ENCODE measurements at regions not wholly inside any gene's neighbourhood (a gene's known extent, or its start where the extent isn't known, plus 50 kb on each side); places are given as distances from the start of the nearest gene placed in this dataset.

- no peaks in the 10 kb centered on the region for H3K36me3 Mint-ChIP-seq
- no peaks in the 10 kb centered on the region for H3K9me3 Mint-ChIP-seq
- CTCF ChIA-PET: no interaction called here
- no peak overlapping the region for H3K27ac Mint-ChIP-seq
- no peaks in the 10 kb centered on the region for H3K4me1 Mint-ChIP-seq
- H3K4me3 Mint-ChIP-seq: no peak overlapping the region
- H3K27me3 Mint-ChIP-seq: no peaks in the 10 kb centered on the region
- DNase-seq: no peak
Observed at GRCh38 chr5:58138791-58139190, 321.1 kb downstream of the PLK2 start.

- Mint-ChIP-seq H3K36me3 (no peaks in the 10 kb centered on the region), H3K27ac (no peak overlapping the region), H3K27me3 (no peaks in the 10 kb centered on the region), H3K4me3 (no peak overlapping the region), H3K9me3 (no peaks in the 10 kb centered on the region), H3K4me1 (no peaks in the 10 kb centered on the region)
- CTCF ChIA-PET: no interaction called here
- no peak for DNase-seq
Observed at GRCh38 chr5:58136406-58136805, 323.5 kb downstream of the PLK2 start.

- Mint-ChIP-seq H3K4me3 (no peak overlapping the region), H3K27ac (no peak overlapping the region), H3K27me3 (no peaks in the 10 kb centered on the region), H3K4me1 (no peaks in the 10 kb centered on the region), H3K36me3 (no peaks in the 10 kb centered on the region), H3K9me3 (no peaks in the 10 kb centered on the region)
- CTCF ChIA-PET: no interaction called here
- no peak for DNase-seq
Observed at GRCh38 chr5:58135571-58136335, 324.1 kb downstream of the PLK2 start.

GRCh38 chr5:58133631-58134296 lies 326.1 kb downstream of the PLK2 start:
- Mint-ChIP-seq H3K4me3 (no peak overlapping the region), H3K4me1 (no peaks in the 10 kb centered on the region), H3K27ac (no peak overlapping the region), H3K36me3 (no peaks in the 10 kb centered on the region), H3K9me3 (no peaks in the 10 kb centered on the region), H3K27me3 (no peaks in the 10 kb centered on the region)
- CTCF ChIA-PET: no interaction called here
- no peak for DNase-seq

GRCh38 chr5:58133216-58133615 lies 326.7 kb downstream of the PLK2 start:
- DNase-seq: no peak
- CTCF ChIA-PET: no interaction called here
- Mint-ChIP-seq H3K4me3 (no peak overlapping the region), H3K9me3 (no peaks in the 10 kb centered on the region), H3K27me3 (no peaks in the 10 kb centered on the region), H3K36me3 (no peaks in the 10 kb centered on the region), H3K27ac (no peak overlapping the region), H3K4me1 (no peaks in the 10 kb centered on the region)

GRCh38 chr5:58127255-58128220 lies 332.3 kb downstream of the PLK2 start:
- H3K9me3 Mint-ChIP-seq: no peaks in the 10 kb centered on the region
- H3K27me3 Mint-ChIP-seq: no peaks in the 10 kb centered on the region
- no peak overlapping the region for H3K27ac Mint-ChIP-seq
- H3K36me3 Mint-ChIP-seq: no peaks in the 10 kb centered on the region
- H3K4me1 Mint-ChIP-seq: no peaks in the 10 kb centered on the region
- DNase-seq: no peak
- no peak overlapping the region for H3K4me3 Mint-ChIP-seq
- CTCF ChIA-PET: interaction anchor here (0.6 kb wide), 1 partner anchor 1932 kb away, joined by 3 read pairs; no protein-coding TSS in a partner anchor

- CTCF ChIA-PET: no interaction called here
- H3K4me1 Mint-ChIP-seq: no peaks in the 10 kb centered on the region
- DNase-seq: no peak
- H3K27me3 Mint-ChIP-seq: no peaks in the 10 kb centered on the region
- H3K27ac Mint-ChIP-seq: no peak overlapping the region
- H3K4me3 Mint-ChIP-seq: no peak overlapping the region
- no peaks in the 10 kb centered on the region for H3K36me3 Mint-ChIP-seq
- no peaks in the 10 kb centered on the region for H3K9me3 Mint-ChIP-seq
Observed at GRCh38 chr5:58123501-58123900, 336.4 kb downstream of the PLK2 start.

- Mint-ChIP-seq H3K27ac (no peak overlapping the region), H3K27me3 (no peaks in the 10 kb centered on the region), H3K4me1 (no peaks in the 10 kb centered on the region), H3K36me3 (no peaks in the 10 kb centered on the region), H3K9me3 (no peaks in the 10 kb centered on the region), H3K4me3 (no peak overlapping the region)
- no peak for DNase-seq
- CTCF ChIA-PET: interaction anchor here (0.7 kb wide), 1 partner anchor 51 kb away, joined by 3 read pairs; no protein-coding TSS in a partner anchor
Observed at GRCh38 chr5:58122848-58123392, 337.0 kb downstream of the PLK2 start.

- no peak overlapping the region for H3K4me3 Mint-ChIP-seq
- H3K27ac Mint-ChIP-seq: no peak overlapping the region
- no peaks in the 10 kb centered on the region for H3K9me3 Mint-ChIP-seq
- H3K4me1 Mint-ChIP-seq: no peaks in the 10 kb centered on the region
- DNase-seq: no peak
- H3K36me3 Mint-ChIP-seq: no peaks in the 10 kb centered on the region
- H3K27me3 Mint-ChIP-seq: no peaks in the 10 kb centered on the region
- CTCF ChIA-PET: interaction anchor here (0.7 kb wide), 1 partner anchor 50 kb away, joined by 3 read pairs; no protein-coding TSS in a partner anchor
Observed at GRCh38 chr5:58122157-58122556, 337.7 kb downstream of the PLK2 start.

GRCh38 chr5:58121391-58121790 lies 338.5 kb downstream of the PLK2 start:
- Mint-ChIP-seq H3K27ac (no peak overlapping the region), H3K4me1 (no peaks in the 10 kb centered on the region), H3K36me3 (no peaks in the 10 kb centered on the region), H3K9me3 (no peaks in the 10 kb centered on the region), H3K27me3 (no peaks in the 10 kb centered on the region), H3K4me3 (no peak overlapping the region)
- no peak for DNase-seq
- CTCF ChIA-PET: no interaction called here

- H3K27me3 Mint-ChIP-seq: no peaks in the 10 kb centered on the region
- CTCF ChIA-PET: no interaction called here
- H3K27ac Mint-ChIP-seq: no peak overlapping the region
- no peak for DNase-seq
- no peaks in the 10 kb centered on the region for H3K36me3 Mint-ChIP-seq
- H3K9me3 Mint-ChIP-seq: no peaks in the 10 kb centered on the region
- no peaks in the 10 kb centered on the region for H3K4me1 Mint-ChIP-seq
- H3K4me3 Mint-ChIP-seq: no peak overlapping the region
Observed at GRCh38 chr5:58117542-58117941, 342.3 kb downstream of the PLK2 start.

- no peaks in the 10 kb centered on the region for H3K9me3 Mint-ChIP-seq
- H3K27me3 Mint-ChIP-seq: no peaks in the 10 kb centered on the region
- H3K4me3 Mint-ChIP-seq: no peak overlapping the region
- H3K4me1 Mint-ChIP-seq: no peaks in the 10 kb centered on the region
- DNase-seq: no peak
- no peak overlapping the region for H3K27ac Mint-ChIP-seq
- CTCF ChIA-PET: no interaction called here
- H3K36me3 Mint-ChIP-seq: no peaks in the 10 kb centered on the region
Observed at GRCh38 chr5:58116346-58116745, 343.5 kb downstream of the PLK2 start.

GRCh38 chr5:58115811-58116210 lies 344.1 kb downstream of the PLK2 start:
- Mint-ChIP-seq H3K4me3 (no peak overlapping the region), H3K27me3 (no peaks in the 10 kb centered on the region), H3K4me1 (no peaks in the 10 kb centered on the region), H3K27ac (no peak overlapping the region), H3K9me3 (no peaks in the 10 kb centered on the region), H3K36me3 (no peaks in the 10 kb centered on the region)
- no peak for DNase-seq
- CTCF ChIA-PET: no interaction called here

GRCh38 chr5:58114324-58114723 lies 345.6 kb downstream of the PLK2 start:
- Mint-ChIP-seq H3K4me1 (no peaks in the 10 kb centered on the region), H3K27ac (no peak overlapping the region), H3K36me3 (no peaks in the 10 kb centered on the region), H3K27me3 (no peaks in the 10 kb centered on the region), H3K4me3 (no peak overlapping the region), H3K9me3 (no peaks in the 10 kb centered on the region)
- no peak for DNase-seq
- CTCF ChIA-PET: no interaction called here

Data from activated naive CD4-positive, alpha-beta T cell treated with anti-CD3 and anti-CD28 coated beads, Interleukin-2, amount 10 ng/mL, durations not matched to agents 7 days and 5 days (primary cell).